ENCODE measurements at regions not wholly inside any gene's neighbourhood (a gene's known extent, or its start where the extent isn't known, plus 50 kb on each side); places are given as distances from the start of the nearest gene placed in this dataset.

GRCh38 chr7:433558-433957, 86.1 kb downstream of the PDGFA start:
- intact Hi-C loops (cut with DNase I), result no loop called here

GRCh38 chr7:434891-435629, 84.6 kb downstream of the PDGFA start:
- TF ChIP-seq CTCF (IDR thresholded peaks at IDR 0.05) (peak in 1 of 4 experiments; percentile 9), POLR2A (IDR thresholded peaks at IDR 0.05) (no peak), POLR2AphosphoS5 (IDR thresholded peaks at IDR 0.05) (peak; percentile 46)
- WGBS, result 32% methylated on average over 35 of the region's 35 CpGs
- Histone ChIP-seq H3K9me3 (no peaks in the 10 kb centered on the region), H3K27ac (peak overlapping the region; percentile 80 to 87), H3K27me3 (replicated peaks; ENCODE audit: insufficient read depth) (no peaks in the 10 kb centered on the region), H3K36me3 (no peaks in the 10 kb centered on the region), H3K4me1 (replicated peaks) (peaks cover 8% of the 10 kb centered on the region), H3K4me3 (no peak overlapping the region)
- peak; percentile 44 for DNase-seq (ENCODE audit: low spot score)
- intact Hi-C loops (cut with DNase I), result no loop called here

More at GRCh38 chr7:433558-433957, 86.1 kb downstream of the PDGFA start:
- WGBS, result 94% methylated on average over 8 of the region's 13 CpGs
- no peaks in the 10 kb centered on the region for H3K27me3 ChIP-seq (replicated peaks; ENCODE audit: insufficient read depth)
- H3K27ac ChIP-seq, result no peak overlapping the region
- no peak for DNase-seq (ENCODE audit: low spot score)
- H3K9me3 ChIP-seq, result no peaks in the 10 kb centered on the region
- TF ChIP-seq CTCF (IDR thresholded peaks at IDR 0.05) (no peak), POLR2A (IDR thresholded peaks at IDR 0.05) (no peak)
- H3K4me1 ChIP-seq (replicated peaks), result peaks cover 8% of the 10 kb centered on the region
- H3K36me3 ChIP-seq, result no peaks in the 10 kb centered on the region
- H3K4me3 ChIP-seq, result no peak overlapping the region

GRCh38 chr7:435630-436366, 83.8 kb downstream of the PDGFA start:
- DNase-seq (ENCODE audit: low spot score), result peak; percentile 96
- H3K36me3 ChIP-seq, result no peaks in the 10 kb centered on the region
- no peaks in the 10 kb centered on the region for H3K27me3 ChIP-seq (replicated peaks; ENCODE audit: insufficient read depth)
- H3K4me3 ChIP-seq, result no peak overlapping the region
- 42% methylated on average over 28 of the region's 28 CpGs for WGBS
- H3K27ac ChIP-seq, result peak overlapping the region; percentile 80 to 87
- H3K9me3 ChIP-seq, result no peaks in the 10 kb centered on the region
- H3K4me1 ChIP-seq (replicated peaks), result peaks cover 8% of the 10 kb centered on the region
- no peak for TF ChIP-seq CTCF (IDR thresholded peaks at IDR 0.05)
- peak; percentile 34 for TF ChIP-seq POLR2A (IDR thresholded peaks at IDR 0.05)
- TF ChIP-seq POLR2AphosphoS5 (IDR thresholded peaks at IDR 0.05), result peak; percentile 84
- intact Hi-C loops (cut with DNase I), result no loop called here

- H3K36me3 ChIP-seq, result no peaks in the 10 kb centered on the region
- peaks cover 8% of the 10 kb centered on the region for H3K4me1 ChIP-seq (replicated peaks)
- no peaks in the 10 kb centered on the region for H3K9me3 ChIP-seq
- H3K27ac ChIP-seq, result peak overlapping the region; percentile 80 to 87
- no peak overlapping the region for H3K4me3 ChIP-seq
- TF ChIP-seq POLR2A (IDR thresholded peaks at IDR 0.05), result no peak
- no peak for TF ChIP-seq POLR2AphosphoS5 (IDR thresholded peaks at IDR 0.05)
- no peak for TF ChIP-seq CTCF (IDR thresholded peaks at IDR 0.05)
- H3K27me3 ChIP-seq (replicated peaks; ENCODE audit: insufficient read depth), result no peaks in the 10 kb centered on the region
- no peak for DNase-seq (ENCODE audit: low spot score)
- intact Hi-C loops (cut with DNase I), result no loop called here
- WGBS, result 87% methylated on average over 11 of the region's 33 CpGs
Measured at GRCh38 chr7:436367-437128, 83.1 kb downstream of the PDGFA start.

Measured in prostate gland (tissue), 2 donors.